ENCODE measurements at regions not wholly inside any gene's neighbourhood (a gene's known extent, or its start where the extent isn't known, plus 50 kb on each side); places are given as distances from the start of the nearest gene placed in this dataset.

- TF ChIP-seq CTCF (IDR thresholded peaks at IDR 0.05) (no peak), EZH2 (IDR thresholded peaks at IDR 0.05; ENCODE audit: borderline replicate concordance, insufficient read depth, low read depth, low read length, poor library complexity, severe bottlenecking) (no peak)
Measured at GRCh38 chrX:11893933-11894710, 136.1 kb downstream of the MSL3 start.
